ENCODE measurements at regions not wholly inside any gene's neighbourhood (a gene's known extent, or its start where the extent isn't known, plus 50 kb on each side); places are given as distances from the start of the nearest gene placed in this dataset.

GRCh38 chr1:234780531-234781162, 170.7 kb upstream of the IRF2BP2 start:
- no peak for TF ChIP-seq TAF1 (IDR thresholded peaks at IDR 0.05; ENCODE audit: control insufficient read depth, extremely low read depth, insufficient read depth, low read length, severe bottlenecking)
- no peak for TF ChIP-seq ZBTB1 (CRISPR knock-in tag; IDR thresholded peaks at IDR 0.05; ENCODE audit: borderline replicate concordance, low read depth)

Data from K562 (cell line).